ENCODE measurements at regions not wholly inside any gene's neighbourhood (a gene's known extent, or its start where the extent isn't known, plus 50 kb on each side); places are given as distances from the start of the nearest gene placed in this dataset.

DNA sequence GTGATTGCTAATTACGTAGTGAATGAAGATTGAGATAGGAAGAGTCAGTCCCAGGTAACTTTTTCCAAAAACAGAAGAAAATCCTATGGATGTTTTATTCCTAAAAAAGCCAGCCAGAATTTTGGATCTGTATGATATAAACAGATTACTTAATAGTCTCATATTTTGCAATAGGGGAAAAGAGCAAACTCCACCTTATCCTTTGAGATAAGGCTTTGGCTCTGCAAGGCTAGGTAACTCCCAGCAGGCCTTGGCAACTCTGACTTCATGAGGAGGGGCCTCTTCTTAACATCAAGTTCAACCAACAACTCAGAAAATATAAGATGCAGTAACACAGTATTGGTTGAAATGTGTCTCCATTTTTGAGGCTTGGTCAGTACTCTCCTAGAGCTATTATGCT lies 98.7 kb upstream of the SLC4A4 start:
- DNase-seq (ENCODE audit: low spot score) = no peak

DNA sequence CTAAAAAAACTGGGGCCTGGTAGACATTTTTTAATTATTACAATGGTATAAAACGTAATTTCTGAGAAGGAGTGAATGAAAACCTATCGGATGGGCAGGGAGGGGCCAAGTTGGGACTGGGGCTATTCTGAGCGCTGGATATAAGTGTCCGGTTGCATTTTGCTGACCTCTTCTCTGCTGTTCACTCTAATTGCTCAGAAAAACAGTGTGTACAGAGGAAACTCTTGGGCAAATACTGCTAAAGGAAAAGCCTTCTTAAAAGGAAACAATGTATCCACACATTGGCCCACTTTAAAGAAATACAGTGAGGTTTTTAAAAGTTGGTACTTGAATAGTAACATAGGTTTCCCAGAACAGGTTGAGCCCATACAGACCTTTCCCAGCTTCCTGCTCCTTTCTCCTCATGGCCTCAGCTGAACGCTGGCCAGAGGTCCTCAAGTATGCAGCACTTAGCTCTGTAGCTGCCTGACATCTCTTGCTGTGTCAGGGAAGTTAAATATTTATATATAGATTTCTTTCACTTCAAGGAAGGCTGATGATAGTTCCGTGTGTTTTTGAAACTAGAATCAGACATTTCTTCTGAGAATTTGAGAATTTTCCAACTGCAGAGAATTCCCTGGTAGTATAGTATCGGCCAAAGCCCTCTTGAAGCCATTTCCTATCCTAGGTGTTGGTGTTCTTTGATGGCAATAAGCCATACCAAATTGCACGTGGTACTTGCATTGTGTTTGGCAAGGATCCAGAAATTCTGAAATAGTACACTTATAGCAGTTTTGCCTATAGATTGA lies 97.1 kb upstream of the SLC4A4 start:
- DNase-seq (ENCODE audit: low spot score) = no peak

- DNase-seq (ENCODE audit: low spot score) = no peak
These were observed 95.6 kb upstream of the SLC4A4 start for GRCh38 chr4:71243091-71243833.

DNA sequence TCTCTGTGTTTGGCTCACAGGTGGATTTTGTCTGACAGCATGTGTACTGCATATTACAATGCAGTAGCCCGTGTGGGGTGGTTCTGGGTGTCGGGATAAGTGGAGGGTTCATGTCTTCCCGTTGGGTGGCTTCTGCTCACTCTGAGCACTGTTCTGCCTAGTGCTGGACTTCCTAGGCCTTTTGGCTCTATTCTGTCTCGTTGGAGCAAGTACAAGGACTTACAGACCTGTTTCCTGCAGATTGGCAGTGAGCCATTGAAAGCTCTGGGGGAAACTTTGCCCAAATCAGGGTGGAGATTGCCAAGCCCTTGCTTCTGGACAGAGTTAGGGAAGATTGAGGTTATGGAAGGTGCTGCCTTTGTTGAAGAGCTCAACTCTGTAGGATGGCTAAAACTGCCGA lies 91.1 kb upstream of the SLC4A4 start:
- DNase-seq (ENCODE audit: low spot score) = no peak

DNA sequence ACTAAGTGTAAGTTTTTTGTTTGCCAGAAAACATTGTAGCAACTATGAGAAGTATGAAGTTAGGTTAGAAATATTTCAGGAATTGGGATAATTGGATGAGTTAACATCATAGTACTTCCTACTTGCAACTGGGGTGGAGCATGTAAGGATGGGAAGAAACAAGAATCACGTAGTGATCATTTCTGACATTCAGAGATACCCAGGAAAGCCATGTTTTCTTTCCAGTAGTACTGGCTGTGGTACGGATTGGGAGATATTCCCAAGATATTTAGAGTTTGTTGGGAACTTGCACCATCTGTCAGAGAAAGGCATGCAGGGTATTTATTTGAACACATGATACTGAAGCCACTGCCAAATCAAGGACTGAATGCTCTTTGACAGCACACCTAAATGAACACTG lies 87.6 kb upstream of the SLC4A4 start:
- no peak for DNase-seq (ENCODE audit: low spot score)

- no peak for DNase-seq (ENCODE audit: low spot score)
These were observed 85.3 kb upstream of the SLC4A4 start for GRCh38 chr4:71253545-71253944.

DNA sequence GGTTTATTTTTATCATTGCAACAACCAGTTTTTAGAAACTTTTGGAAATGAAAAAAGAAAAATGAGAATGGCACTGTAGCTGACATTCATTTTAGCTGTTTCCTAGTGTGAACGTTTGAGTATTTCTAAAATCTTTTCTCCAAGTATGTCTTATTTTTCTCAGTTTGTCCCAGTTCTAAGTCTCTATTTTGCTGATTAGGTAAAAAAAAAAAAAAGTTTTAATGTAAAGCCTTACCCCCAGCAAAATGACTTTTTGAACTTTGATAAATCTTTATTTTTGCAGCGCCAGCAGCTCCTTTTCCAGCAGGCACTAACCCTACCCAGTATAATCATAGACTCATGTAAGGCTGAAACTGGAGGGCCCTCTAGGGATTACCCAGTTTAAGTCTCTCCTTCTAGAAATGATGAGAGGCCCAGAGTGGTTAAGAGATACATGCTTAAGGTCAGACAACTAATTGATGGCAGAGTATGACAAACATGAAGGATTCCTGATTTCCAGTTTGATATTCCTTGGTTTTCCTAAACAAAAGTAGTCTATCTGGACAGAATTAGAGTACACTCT lies 84.3 kb upstream of the SLC4A4 start:
- peak; percentile 9 for DNase-seq (ENCODE audit: low spot score)

GRCh38 chr4:71255976-71256375 lies 82.8 kb upstream of the SLC4A4 start:
- DNase-seq (ENCODE audit: low spot score) = no peak

- no peak for DNase-seq (ENCODE audit: low spot score)
These were observed 81.1 kb upstream of the SLC4A4 start for GRCh38 chr4:71257761-71258160.

DNA sequence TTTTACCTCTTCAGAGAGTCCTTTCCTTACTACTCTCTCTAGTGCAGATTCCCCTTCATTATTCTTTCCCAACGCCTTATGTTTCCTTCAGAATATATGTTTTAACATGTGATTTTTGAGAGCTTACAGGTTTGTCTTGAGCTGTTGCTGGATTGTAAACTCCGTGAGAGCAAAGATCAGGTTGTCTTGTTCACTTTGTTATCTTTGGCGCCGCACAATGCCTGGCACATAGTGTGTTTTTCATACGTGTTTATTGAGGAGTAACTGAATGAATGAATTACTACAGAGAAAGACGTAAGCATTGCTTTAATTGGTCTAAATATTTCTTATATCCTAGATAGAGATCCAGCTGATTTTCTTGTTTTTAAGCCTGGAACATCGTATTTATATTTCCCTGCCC lies 80.5 kb upstream of the SLC4A4 start:
- no peak for DNase-seq (ENCODE audit: low spot score)

- no peak for DNase-seq (ENCODE audit: low spot score)
These were observed 79.5 kb upstream of the SLC4A4 start for GRCh38 chr4:71259280-71259679.

DNA sequence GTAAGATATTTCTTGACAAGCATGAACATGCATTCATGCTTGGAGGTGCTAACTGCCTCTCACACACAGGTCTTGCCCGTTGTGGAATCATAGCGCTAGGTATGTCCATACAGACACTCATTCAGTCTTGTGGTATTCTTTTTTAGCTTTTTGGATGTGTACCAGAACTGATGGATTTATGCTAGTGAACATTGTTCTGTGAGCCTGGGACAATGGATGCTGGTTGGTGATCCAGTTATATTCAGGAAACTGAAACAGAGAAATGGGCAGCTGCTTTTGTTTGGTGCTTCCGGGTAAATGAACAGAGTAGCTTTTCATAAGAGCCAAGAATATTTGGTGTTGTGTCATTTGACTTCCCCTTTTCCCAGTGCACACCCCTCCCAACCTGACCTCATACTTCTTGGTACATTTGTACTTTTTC lies 78.9 kb upstream of the SLC4A4 start:
- no peak for DNase-seq (ENCODE audit: low spot score)

GRCh38 chr4:71260544-71260943 lies 78.3 kb upstream of the SLC4A4 start:
- DNase-seq (ENCODE audit: low spot score) = no peak

DNA sequence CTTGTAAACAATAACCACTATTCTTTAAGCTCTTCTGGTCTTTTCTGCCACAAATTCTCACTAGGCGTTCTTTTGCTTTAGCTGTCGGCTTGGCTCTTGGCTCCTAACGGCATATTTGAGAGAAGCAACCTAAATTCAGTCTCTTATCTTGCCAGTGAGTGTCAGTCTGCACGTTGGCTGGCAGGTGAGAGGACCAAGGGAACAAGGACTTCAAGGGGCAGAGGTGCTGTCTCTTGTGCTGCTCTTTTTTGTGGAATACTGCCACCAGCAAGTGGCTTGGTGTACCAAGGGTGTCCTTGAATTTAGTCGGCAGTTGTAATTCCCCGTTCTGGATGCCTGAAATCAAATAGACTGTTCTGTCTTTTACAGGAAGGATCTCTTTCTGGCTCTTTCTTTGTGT lies 77.8 kb upstream of the SLC4A4 start:
- no peak for DNase-seq (ENCODE audit: low spot score)

DNA sequence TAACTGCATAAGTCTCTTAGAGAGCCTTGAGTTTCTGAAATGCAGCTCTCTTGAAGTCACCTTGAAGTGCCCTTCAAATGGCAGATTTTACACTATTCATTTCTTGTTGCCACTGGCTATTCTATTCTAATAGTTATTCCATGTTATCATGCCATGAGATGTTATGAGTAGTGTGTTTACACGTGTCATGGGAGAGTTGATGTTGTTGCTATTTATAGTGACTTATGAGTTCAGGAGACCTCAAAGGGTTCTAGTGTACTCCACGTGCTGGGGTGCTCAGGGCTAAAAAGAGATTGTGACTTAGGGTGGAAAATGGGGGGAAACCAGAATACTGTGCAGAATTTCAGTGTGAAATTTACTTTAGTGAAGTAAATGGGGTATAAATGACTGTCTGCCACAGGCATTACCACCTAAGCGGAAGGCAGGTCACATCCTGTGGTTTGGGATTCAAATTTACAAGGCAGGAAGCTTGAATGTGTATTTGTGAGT lies 77.1 kb upstream of the SLC4A4 start:
- DNase-seq (ENCODE audit: low spot score) = no peak

- no peak for DNase-seq (ENCODE audit: low spot score)
These were observed 76.7 kb upstream of the SLC4A4 start for GRCh38 chr4:71262161-71262560.

DNA sequence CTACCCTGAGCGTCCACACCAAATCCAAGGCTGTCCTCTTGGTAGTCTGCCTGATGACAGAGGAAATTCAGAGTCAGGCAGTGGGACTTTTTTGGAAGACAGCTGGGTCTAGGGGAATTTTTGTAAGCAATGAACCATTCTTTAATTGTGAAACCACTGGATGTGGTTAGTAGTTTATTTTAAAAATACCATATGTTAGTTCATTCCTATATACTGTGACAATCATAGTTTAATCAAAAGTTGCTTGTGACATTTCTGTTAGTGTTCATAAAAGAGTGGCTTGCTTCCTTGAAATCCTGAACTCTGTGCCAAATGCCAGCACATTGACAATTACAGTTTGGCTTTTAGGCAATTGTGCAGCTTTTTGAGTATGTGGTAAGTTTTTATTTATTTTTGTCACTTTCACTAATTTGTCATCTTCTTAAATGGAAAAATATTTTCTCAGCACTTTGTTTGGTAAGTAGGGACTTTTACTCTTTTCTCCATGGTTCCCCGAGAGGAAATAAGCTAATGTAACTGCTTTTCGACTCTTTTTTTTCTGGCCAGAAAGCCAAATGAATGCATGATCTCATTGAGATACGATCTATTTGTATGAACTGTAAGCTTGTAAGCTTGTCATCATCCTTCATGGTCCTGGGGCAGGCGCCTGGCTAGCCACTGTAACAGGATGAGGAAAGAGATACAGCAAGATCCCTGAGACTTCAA lies 72.6 kb upstream of the SLC4A4 start:
- DNase-seq (ENCODE audit: low spot score) = no peak

DNA sequence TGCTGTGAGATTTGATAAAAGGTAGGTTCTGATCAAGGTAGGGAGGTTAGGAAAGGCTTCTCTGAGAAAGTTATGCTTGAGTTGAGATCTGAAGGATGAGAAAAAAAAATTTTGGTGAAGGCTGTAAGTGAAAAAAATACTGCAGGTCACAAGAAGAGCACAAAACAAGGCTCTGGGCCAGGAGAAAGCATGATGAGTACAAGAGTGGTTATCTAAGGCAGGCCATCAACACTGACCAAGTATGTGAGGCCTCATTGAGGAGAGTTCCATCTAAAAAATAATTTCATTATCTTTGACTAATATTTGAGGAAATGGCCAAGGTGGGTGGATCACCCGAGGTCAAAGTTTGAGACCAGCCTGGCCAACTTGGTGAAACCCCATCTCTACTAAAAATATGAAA lies 71.6 kb upstream of the SLC4A4 start:
- DNase-seq (ENCODE audit: low spot score) = no peak

GRCh38 chr4:71268166-71268565 lies 70.7 kb upstream of the SLC4A4 start:
- no peak for DNase-seq (ENCODE audit: low spot score)

DNA sequence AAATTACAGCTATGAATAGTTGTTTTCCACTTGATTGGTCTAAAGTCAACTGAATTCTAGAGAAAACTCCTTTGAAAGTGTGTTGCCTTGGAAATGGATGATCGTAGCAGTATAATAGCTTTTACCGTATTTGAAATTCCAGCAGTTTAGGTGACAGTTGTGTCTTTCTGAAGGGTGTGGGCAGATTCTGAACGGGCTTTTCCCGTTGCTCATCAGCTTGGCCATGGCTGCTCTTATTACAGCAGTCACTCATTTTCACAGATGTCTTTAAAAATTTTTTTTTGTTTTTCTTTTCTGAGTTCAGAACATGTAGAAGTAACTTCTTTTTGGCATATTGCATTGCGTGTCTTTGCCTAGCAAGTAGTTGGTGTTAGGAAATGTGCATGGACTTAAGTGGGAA lies 69.6 kb upstream of the SLC4A4 start:
- DNase-seq (ENCODE audit: low spot score) = no peak

DNA sequence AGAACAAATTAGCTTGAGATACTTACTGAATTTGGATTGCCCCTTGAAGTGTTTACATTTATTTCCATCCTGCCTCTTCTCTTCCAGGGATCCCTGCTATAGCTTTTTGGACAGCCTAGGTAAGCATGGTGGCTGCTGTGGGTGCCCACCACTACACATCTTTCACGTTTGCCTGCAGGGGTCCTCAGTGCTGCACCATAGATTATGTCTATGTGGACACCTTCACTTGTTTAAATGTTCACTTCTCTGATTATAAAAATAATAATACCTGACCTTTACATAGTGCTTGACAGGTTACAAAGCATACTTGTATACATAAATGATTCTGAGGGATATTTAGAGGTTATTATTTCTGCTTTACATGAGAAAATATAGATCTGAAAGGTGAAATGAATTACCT lies 67.9 kb upstream of the SLC4A4 start:
- DNase-seq (ENCODE audit: low spot score) = peak; percentile 22

GRCh38 chr4:71272976-71273375 lies 65.8 kb upstream of the SLC4A4 start:
- DNase-seq (ENCODE audit: low spot score) = no peak

DNA sequence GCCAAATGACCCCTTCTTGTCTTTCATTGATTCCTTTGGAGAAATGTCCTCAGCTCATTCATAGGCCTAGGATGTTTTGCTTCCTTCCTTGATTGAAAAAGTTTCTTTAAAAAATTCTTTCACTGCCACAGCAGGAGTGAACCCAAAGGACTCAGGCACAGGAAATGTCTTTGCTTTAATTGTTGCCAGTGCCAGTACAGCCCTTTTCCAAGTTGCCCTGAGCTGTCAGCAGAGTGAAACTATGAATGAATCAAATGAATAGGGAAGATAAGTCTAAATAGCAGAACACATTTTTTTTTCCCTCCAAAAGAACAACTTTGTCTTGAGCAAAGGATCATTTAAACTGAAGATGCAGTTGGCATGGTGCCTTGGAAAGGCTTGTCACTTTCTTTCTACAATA lies 63.8 kb upstream of the SLC4A4 start:
- no peak for DNase-seq (ENCODE audit: low spot score)
